Astrocyte (in vitro differentiated cells and primary cell): ENCODE measurements at regions not wholly inside any gene's neighbourhood (a gene's known extent, or its start where the extent isn't known, plus 50 kb on each side); places are given as distances from the start of the nearest gene placed in this dataset.
A peak's percentile ranks its signal among the peaks of the same experiment; 100 is the strongest.

Experiments used
- DNase-seq: peaks from one replicate; pipeline ENCODE4 v3.0.0-alpha.2; 2010; ENCODE audit warnings: low read depth
- FAIRE-seq: peaks from 2 replicates; lab custom pipeline; 2011; peaks lifted over from hg19 to GRCh38; lab: Jason Lieb, UNC
- H2AFZ ChIP-seq: 2 replicates; pipeline ENCODE4 v1.6.0; 2012; ENCODE audit warnings: low read depth, low read length, inconsistent platforms
- H3K27ac ChIP-seq: 2 replicates; pipeline ENCODE4 v1.5.1; 2011; ENCODE audit warnings: low read depth, low read length, inconsistent platforms
- H3K27me3 ChIP-seq: 2 replicates; pipeline ENCODE4 v1.6.0; 2011; ENCODE audit warnings: low read length, inconsistent platforms; ENCODE audit not compliant: insufficient read depth
- H3K36me3 ChIP-seq: 2 replicates; pipeline ENCODE4 v1.5.1; 2011; ENCODE audit warnings: low read length, inconsistent platforms; ENCODE audit not compliant: insufficient read depth
- H3K4me1 ChIP-seq: 2 replicates; pipeline ENCODE4 v1.5.1; 2011; ENCODE audit warnings: low read length, inconsistent platforms; ENCODE audit not compliant: insufficient read depth
- H3K4me2 ChIP-seq: 2 replicates; pipeline ENCODE4 v1.6.0; 2012; ENCODE audit warnings: low read length, inconsistent platforms
- H3K4me3 ChIP-seq: 2 replicates; pipeline ENCODE4 v1.5.1; 2011; ENCODE audit warnings: low read depth, mild to moderate bottlenecking, low read length, inconsistent platforms; ENCODE audit not compliant: insufficient read depth
- H3K79me2 ChIP-seq: 2 replicates; pipeline ENCODE4 v1.6.0; 2012; ENCODE audit warnings: mild to moderate bottlenecking, low read length, inconsistent platforms; ENCODE audit not compliant: insufficient read depth
- H3K9ac ChIP-seq: 2 replicates; pipeline ENCODE4 v1.6.0; 2012; ENCODE audit warnings: mild to moderate bottlenecking, low read length, inconsistent platforms
- H3K9me3 ChIP-seq: 2 replicates; pipeline ENCODE4 v1.5.1; 2012; ENCODE audit warnings: low read depth, mild to moderate bottlenecking, low read length, inconsistent platforms; ENCODE audit not compliant: insufficient read depth
- H4K20me1 ChIP-seq: 2 replicates; pipeline ENCODE4 v1.6.0; 2012; ENCODE audit warnings: low read length, inconsistent platforms; ENCODE audit not compliant: insufficient read depth
- H3K27ac Mint-ChIP-seq: one replicate; pipeline ENCODE4 v1.8.0; 2021; ENCODE audit warnings: mild to moderate bottlenecking, mixed read lengths; ENCODE audit not compliant: unreplicated experiment
- H3K27me3 Mint-ChIP-seq: one replicate; pipeline ENCODE4 v1.8.0; 2021; ENCODE audit warnings: low read depth, mixed read lengths; ENCODE audit not compliant: unreplicated experiment
- H3K36me3 Mint-ChIP-seq: one replicate; pipeline ENCODE4 v1.8.0; 2021; ENCODE audit warnings: low read depth, mixed read lengths; ENCODE audit not compliant: unreplicated experiment
- H3K4me1 Mint-ChIP-seq: one replicate; pipeline ENCODE4 v1.8.0; 2021; ENCODE audit warnings: low read depth, mixed read lengths; ENCODE audit not compliant: unreplicated experiment
- H3K4me3 Mint-ChIP-seq: one replicate; pipeline ENCODE4 v1.8.0; 2021; ENCODE audit warnings: mild to moderate bottlenecking, moderate library complexity, mixed read lengths; ENCODE audit not compliant: unreplicated experiment
- H3K9me3 Mint-ChIP-seq: one replicate; pipeline ENCODE4 v1.8.0; 2021; ENCODE audit warnings: mild to moderate bottlenecking, mixed read lengths; ENCODE audit not compliant: unreplicated experiment
- EZH2 ChIP-seq: IDR thresholded peaks from 2 replicates; pipeline ENCODE4 v1.6.1; 2012; ENCODE audit warnings: mild to moderate bottlenecking, low read length, inconsistent platforms; ENCODE audit not compliant: insufficient read depth
- TF ChIP-seq, protein P1 (sequence below): IDR thresholded peaks from 2 replicates; pipeline ENCODE4 v1.5.1; 2011; ENCODE audit warnings: low read depth, mild to moderate bottlenecking, inconsistent platforms, low read length, moderate library complexity; ENCODE audit not compliant: insufficient read depth

DNA sequence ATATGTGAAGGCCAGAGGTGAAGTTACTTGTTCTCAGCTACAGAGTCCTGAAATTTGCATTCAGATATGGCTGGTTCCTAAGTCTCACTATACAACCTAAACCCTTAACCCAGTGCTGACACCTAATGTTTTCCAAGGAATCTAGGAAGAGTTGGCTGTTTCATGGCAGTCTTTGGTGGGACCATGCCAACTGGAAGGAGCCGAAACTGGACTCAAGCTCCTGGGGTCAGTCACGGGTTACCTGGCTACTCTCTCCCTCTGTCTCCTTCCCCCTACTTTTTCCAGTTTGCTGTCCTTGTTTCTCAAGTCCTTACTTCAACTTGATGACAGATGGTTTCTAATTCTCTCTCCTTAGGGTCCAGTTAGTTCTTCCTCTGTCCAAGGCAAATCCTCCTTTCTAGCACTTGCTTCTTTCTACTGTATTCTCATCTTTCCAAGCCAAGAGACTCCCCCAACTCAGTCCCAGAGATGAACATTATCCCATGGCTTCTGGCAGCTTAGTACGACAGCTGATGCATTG lies 88.6 kb upstream of the COL6A5 start:
- Histone ChIP-seq H3K27ac (no peak overlapping the region), H3K27me3 (no peaks in the 10 kb centered on the region), H3K36me3 (no peaks in the 10 kb centered on the region), H3K79me2 (no peaks in the 10 kb centered on the region), H3K4me3 (no peak overlapping the region), H3K4me2 (no peak overlapping the region), H4K20me1 (no peaks in the 10 kb centered on the region), H3K9ac (no peak overlapping the region), H3K9me3 (no peaks in the 10 kb centered on the region), H2AFZ (no peak overlapping the region), H3K4me1 (no peaks in the 10 kb centered on the region)
- no peak overlapping the region for H3K27ac Mint-ChIP-seq
- no peaks in the 10 kb centered on the region for H3K36me3 Mint-ChIP-seq
- H3K4me1 Mint-ChIP-seq, result no peaks in the 10 kb centered on the region
- peaks cover 6% of the 10 kb centered on the region for H3K27me3 Mint-ChIP-seq
- FAIRE-seq, result no peak
- no peaks in the 10 kb centered on the region for H3K9me3 Mint-ChIP-seq
- TF ChIP-seq, protein P1, sequence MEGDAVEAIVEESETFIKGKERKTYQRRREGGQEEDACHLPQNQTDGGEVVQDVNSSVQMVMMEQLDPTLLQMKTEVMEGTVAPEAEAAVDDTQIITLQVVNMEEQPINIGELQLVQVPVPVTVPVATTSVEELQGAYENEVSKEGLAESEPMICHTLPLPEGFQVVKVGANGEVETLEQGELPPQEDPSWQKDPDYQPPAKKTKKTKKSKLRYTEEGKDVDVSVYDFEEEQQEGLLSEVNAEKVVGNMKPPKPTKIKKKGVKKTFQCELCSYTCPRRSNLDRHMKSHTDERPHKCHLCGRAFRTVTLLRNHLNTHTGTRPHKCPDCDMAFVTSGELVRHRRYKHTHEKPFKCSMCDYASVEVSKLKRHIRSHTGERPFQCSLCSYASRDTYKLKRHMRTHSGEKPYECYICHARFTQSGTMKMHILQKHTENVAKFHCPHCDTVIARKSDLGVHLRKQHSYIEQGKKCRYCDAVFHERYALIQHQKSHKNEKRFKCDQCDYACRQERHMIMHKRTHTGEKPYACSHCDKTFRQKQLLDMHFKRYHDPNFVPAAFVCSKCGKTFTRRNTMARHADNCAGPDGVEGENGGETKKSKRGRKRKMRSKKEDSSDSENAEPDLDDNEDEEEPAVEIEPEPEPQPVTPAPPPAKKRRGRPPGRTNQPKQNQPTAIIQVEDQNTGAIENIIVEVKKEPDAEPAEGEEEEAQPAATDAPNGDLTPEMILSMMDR, result no peak
- no peak for TF ChIP-seq EZH2
- no peak overlapping the region for H3K4me3 Mint-ChIP-seq
- no peak for DNase-seq

DNA sequence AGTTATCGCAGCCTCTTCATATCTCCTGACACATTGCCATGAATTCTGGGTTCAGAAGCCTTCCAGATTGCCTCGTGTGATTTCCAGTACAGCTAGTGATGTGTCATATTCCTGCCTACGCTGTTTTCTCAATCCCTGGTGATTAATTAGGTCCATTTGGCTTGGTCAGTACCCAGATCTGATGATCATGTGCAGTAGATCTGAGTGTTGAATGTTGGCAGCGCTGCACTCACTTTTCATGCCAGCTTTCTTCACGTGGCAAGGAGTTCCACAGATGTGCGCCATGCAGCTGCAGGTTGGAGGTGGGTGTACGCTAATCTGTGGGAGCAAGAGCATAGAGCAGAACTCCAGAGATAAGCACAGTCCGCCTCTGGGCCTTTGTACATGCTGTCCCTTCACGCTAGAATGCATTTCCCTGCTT lies 86.9 kb upstream of the COL6A5 start:
- FAIRE-seq, result no peak
- H3K4me2 ChIP-seq, result no peak overlapping the region

More for the DNA sequence above, 86.9 kb upstream of the COL6A5 start:
- H2AFZ ChIP-seq, result no peak overlapping the region
- peak; percentile 35 for DNase-seq
- Mint-ChIP-seq H3K36me3 (no peaks in the 10 kb centered on the region), H3K9me3 (no peaks in the 10 kb centered on the region), H3K4me3 (no peak overlapping the region), H3K4me1 (no peaks in the 10 kb centered on the region), H3K27me3 (peaks cover 6% of the 10 kb centered on the region), H3K27ac (no peak overlapping the region)
- H3K9ac ChIP-seq, result no peak overlapping the region
- no peaks in the 10 kb centered on the region for H3K9me3 ChIP-seq
- no peaks in the 10 kb centered on the region for H4K20me1 ChIP-seq
- H3K4me3 ChIP-seq, result no peak overlapping the region
- no peak overlapping the region for H3K27ac ChIP-seq
- no peaks in the 10 kb centered on the region for H3K4me1 ChIP-seq
- no peaks in the 10 kb centered on the region for H3K27me3 ChIP-seq
- no peaks in the 10 kb centered on the region for H3K36me3 ChIP-seq
- no peak for TF ChIP-seq EZH2
- TF ChIP-seq, protein P1, result no peak
- H3K79me2 ChIP-seq, result no peaks in the 10 kb centered on the region
